Testis (tissue), 2 donors: ENCODE measurements at regions not wholly inside any gene's neighbourhood (a gene's known extent, or its start where the extent isn't known, plus 50 kb on each side); places are given as distances from the start of the nearest gene placed in this dataset.

Experiments used
- POLR2A ChIP-seq: fragments of 450-650 bp; IDR thresholded peaks from one replicate; pipeline ENCODE4 v1.6.1; 2017; ENCODE audit warnings: antibody characterized with exemption, mild to moderate bottlenecking, moderate library complexity
- TF ChIP-seq, protein P1 (sequence below), 3 experiments: fragments of 450-650 bp in 2 of 3; fragments of 200-600 bp in 1 of 3; sonication (generic) in 1 of 3; IDR thresholded peaks; one replicate each; pipeline ENCODE4 v1.5.1; 2016 to 2019; ENCODE audit warnings: antibody characterized with exemption in 3 of 3, mild to moderate bottlenecking in 2 of 3, moderate library complexity in 1 of 3

DNA sequence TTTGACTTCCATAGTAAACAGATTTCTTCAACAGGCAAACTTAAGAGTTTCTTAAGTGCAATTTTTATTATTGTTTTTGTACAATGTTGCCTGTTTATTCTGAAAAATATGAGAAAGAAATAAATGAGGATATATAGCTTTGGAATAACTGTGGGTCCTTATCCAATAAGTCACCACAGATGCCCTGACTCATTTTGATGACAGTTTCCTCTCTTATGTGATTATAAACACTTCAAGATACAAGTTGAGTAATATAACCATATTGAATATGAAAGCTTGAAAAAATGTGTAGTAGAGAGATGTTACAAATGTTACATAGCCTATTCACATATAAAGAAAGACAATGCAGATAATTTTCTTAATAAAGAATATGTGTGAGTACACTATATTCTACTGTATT is 931.6 kb downstream of the RAPGEF2 start:
- TF ChIP-seq, protein P1, sequence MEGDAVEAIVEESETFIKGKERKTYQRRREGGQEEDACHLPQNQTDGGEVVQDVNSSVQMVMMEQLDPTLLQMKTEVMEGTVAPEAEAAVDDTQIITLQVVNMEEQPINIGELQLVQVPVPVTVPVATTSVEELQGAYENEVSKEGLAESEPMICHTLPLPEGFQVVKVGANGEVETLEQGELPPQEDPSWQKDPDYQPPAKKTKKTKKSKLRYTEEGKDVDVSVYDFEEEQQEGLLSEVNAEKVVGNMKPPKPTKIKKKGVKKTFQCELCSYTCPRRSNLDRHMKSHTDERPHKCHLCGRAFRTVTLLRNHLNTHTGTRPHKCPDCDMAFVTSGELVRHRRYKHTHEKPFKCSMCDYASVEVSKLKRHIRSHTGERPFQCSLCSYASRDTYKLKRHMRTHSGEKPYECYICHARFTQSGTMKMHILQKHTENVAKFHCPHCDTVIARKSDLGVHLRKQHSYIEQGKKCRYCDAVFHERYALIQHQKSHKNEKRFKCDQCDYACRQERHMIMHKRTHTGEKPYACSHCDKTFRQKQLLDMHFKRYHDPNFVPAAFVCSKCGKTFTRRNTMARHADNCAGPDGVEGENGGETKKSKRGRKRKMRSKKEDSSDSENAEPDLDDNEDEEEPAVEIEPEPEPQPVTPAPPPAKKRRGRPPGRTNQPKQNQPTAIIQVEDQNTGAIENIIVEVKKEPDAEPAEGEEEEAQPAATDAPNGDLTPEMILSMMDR (IDR thresholded peaks at IDR 0.05): no peak
- no peak for TF ChIP-seq POLR2A
